ENCODE measurements at regions not wholly inside any gene's neighbourhood (a gene's known extent, or its start where the extent isn't known, plus 50 kb on each side); places are given as distances from the start of the nearest gene placed in this dataset.

GRCh38 chr1:119290297-119290696 lies 78.3 kb upstream of the HAO2 start:
- no peak overlapping the region for H3K9ac ChIP-seq (ENCODE audit: control insufficient read depth, extremely low read depth, insufficient read depth, low read length)
- H3K4me3 ChIP-seq (ENCODE audit: control insufficient read depth in 2 of 3, extremely low read depth in 1 of 3, insufficient read depth in 2 of 3, low read depth in 1 of 3, low read length in 3 of 3), result no peak overlapping the region
- no peak overlapping the region for H3K27ac ChIP-seq (ENCODE audit: control insufficient read depth, insufficient read depth, low read length)
- no peaks in the 10 kb centered on the region for H3K9me1 ChIP-seq (ENCODE audit: control insufficient read depth, extremely low read depth, insufficient read depth, low read length)
- DNase-seq (ENCODE audit: low read depth, low spot score) (no peak), FAIRE-seq (no peak)
- no peaks in the 10 kb centered on the region for H4K20me1 ChIP-seq (ENCODE audit: control insufficient read depth, extremely low read depth, insufficient read depth, low read length)
- TF ChIP-seq EZH2 (IDR thresholded peaks at IDR 0.05; ENCODE audit: low read length) (no peak), CTCF (optimal IDR thresholded peaks at IDR 0.05 in 1 of 3, IDR thresholded peaks at IDR 0.05 in 1 of 3, conservative IDR thresholded peaks at IDR 0.05 in 1 of 3; ENCODE audit: extremely low read depth in 1 of 3, insufficient read depth in 2 of 3, low read length in 3 of 3) (no peak)
- peaks cover 12% of the 10 kb centered on the region for H3K27me3 ChIP-seq (ENCODE audit: control insufficient read depth, extremely low read depth, insufficient read depth, low read length)
- no peaks in the 10 kb centered on the region for H3K36me3 ChIP-seq (ENCODE audit: control insufficient read depth in 2 of 2, extremely low read depth in 1 of 2, insufficient read depth in 2 of 2, low read length in 2 of 2)
- H3K79me2 ChIP-seq (ENCODE audit: control insufficient read depth, insufficient read depth, low read length), result no peaks in the 10 kb centered on the region
- no peak overlapping the region for H2AFZ ChIP-seq (ENCODE audit: control insufficient read depth, low read length)
- no peak overlapping the region for H3K4me2 ChIP-seq (ENCODE audit: control insufficient read depth, extremely low read depth, insufficient read depth, low read depth, low read length)
- no peaks in the 10 kb centered on the region for H3K9me3 ChIP-seq (ENCODE audit: control insufficient read depth, low read depth, low read length)
- dilution Hi-C loops (cut with MboI; ENCODE audit: extremely low pct_ligation_motif_present, low sequenced_read_pairs), result no loop called here
- peaks cover 8% of the 10 kb centered on the region for H3K4me1 ChIP-seq (ENCODE audit: control insufficient read depth, extremely low read depth, insufficient read depth, low read length)

GRCh38 chr1:119291611-119292206 lies 76.9 kb upstream of the HAO2 start:
- dilution Hi-C loops (cut with MboI; ENCODE audit: extremely low pct_ligation_motif_present, low sequenced_read_pairs), result no loop called here
- no peak for FAIRE-seq
- no peak for TF ChIP-seq EZH2 (IDR thresholded peaks at IDR 0.05; ENCODE audit: low read length)
- TF ChIP-seq CTCF (optimal IDR thresholded peaks at IDR 0.05 in 1 of 3, IDR thresholded peaks at IDR 0.05 in 1 of 3, conservative IDR thresholded peaks at IDR 0.05 in 1 of 3; ENCODE audit: extremely low read depth in 1 of 3, insufficient read depth in 2 of 3, low read length in 3 of 3), result no peak

More at GRCh38 chr1:119291611-119292206, 76.9 kb upstream of the HAO2 start:
- H4K20me1 ChIP-seq (ENCODE audit: control insufficient read depth, extremely low read depth, insufficient read depth, low read length), result no peaks in the 10 kb centered on the region
- no peaks in the 10 kb centered on the region for H3K36me3 ChIP-seq (ENCODE audit: control insufficient read depth in 2 of 2, extremely low read depth in 1 of 2, insufficient read depth in 2 of 2, low read length in 2 of 2)
- H3K27me3 ChIP-seq (ENCODE audit: control insufficient read depth, extremely low read depth, insufficient read depth, low read length), result peaks cover 19% of the 10 kb centered on the region
- H3K9me1 ChIP-seq (ENCODE audit: control insufficient read depth, extremely low read depth, insufficient read depth, low read length), result no peaks in the 10 kb centered on the region
- no peaks in the 10 kb centered on the region for H3K79me2 ChIP-seq (ENCODE audit: control insufficient read depth, insufficient read depth, low read length)
- H3K4me3 ChIP-seq (ENCODE audit: control insufficient read depth in 2 of 3, extremely low read depth in 1 of 3, insufficient read depth in 2 of 3, low read depth in 1 of 3, low read length in 3 of 3), result no peak overlapping the region
- no peaks in the 10 kb centered on the region for H3K9me3 ChIP-seq (ENCODE audit: control insufficient read depth, low read depth, low read length)
- H3K4me2 ChIP-seq (ENCODE audit: control insufficient read depth, extremely low read depth, insufficient read depth, low read depth, low read length), result no peak overlapping the region
- H3K9ac ChIP-seq (ENCODE audit: control insufficient read depth, extremely low read depth, insufficient read depth, low read length), result no peak overlapping the region
- peaks cover 4% of the 10 kb centered on the region for H3K4me1 ChIP-seq (ENCODE audit: control insufficient read depth, extremely low read depth, insufficient read depth, low read length)
- H2AFZ ChIP-seq (ENCODE audit: control insufficient read depth, low read length), result no peak overlapping the region
- no peak for DNase-seq (ENCODE audit: low read depth, low spot score)
- no peak overlapping the region for H3K27ac ChIP-seq (ENCODE audit: control insufficient read depth, insufficient read depth, low read length)
